GM19468 (cell line): ENCODE measurements at regions not wholly inside any gene's neighbourhood (a gene's known extent, or its start where the extent isn't known, plus 50 kb on each side); places are given as distances from the start of the nearest gene placed in this dataset.
A peak's percentile ranks its signal among the peaks of the same experiment; 100 is the strongest.
"Not testable (repeated sequence)": the region's sequence is repeated elsewhere in the genome, so short reads cannot be mapped to it uniquely, and the experiment has no call there.

ENCODE experiments used
- ATAC-seq: cut with Tn5 transposase; IDR thresholded peaks from one replicate; pipeline ENCODE4 v1.9.1; 2021; ENCODE audit warnings: mild to moderate bottlenecking, moderate library complexity, moderate number of reproducible peaks; ENCODE audit not compliant: unreplicated experiment; ENCODE audit errors: extremely low read depth

DNA sequence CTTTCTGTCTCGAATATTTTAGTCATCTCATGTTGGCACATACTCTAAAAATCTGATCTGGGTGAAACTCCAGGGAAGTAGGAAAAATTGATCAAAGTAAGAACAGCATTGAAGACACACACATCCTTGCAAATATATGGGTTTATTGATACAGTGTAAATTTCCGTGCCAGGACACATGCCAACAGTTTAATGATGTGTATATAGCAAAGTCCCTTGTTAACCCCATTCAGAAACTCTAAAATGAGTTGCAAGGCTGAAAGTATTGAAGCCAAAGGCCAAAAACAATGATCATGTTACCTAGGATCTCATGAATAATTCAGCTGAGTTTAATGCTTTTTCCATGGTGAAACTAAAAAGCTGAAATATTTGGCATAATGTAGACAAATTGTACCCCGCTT is 62.3 kb upstream of the FAM72C start:
- not testable (repeated sequence) for ATAC-seq

GRCh38 chr1:144031550-144031949 is 59.8 kb upstream of the FAM72C start:
- ATAC-seq, result not testable (repeated sequence)

- ATAC-seq, result peak; percentile 83
Observed at GRCh38 chr1:144026022-144026421, 54.2 kb upstream of the FAM72C start.

GRCh38 chr1:144021690-144022384 is 50.1 kb upstream of the FAM72C start:
- ATAC-seq, result not testable (repeated sequence)
